NT2/D1 (cell line): ENCODE measurements at regions not wholly inside any gene's neighbourhood (a gene's known extent, or its start where the extent isn't known, plus 50 kb on each side); places are given as distances from the start of the nearest gene placed in this dataset.
"Not testable (repeated sequence)": the region's sequence is repeated elsewhere in the genome, so short reads cannot be mapped to it uniquely, and the experiment has no call there.

Source experiments
- SUZ12 ChIP-seq: IDR thresholded peaks from 2 replicates; pipeline ENCODE4 v1.6.1; 2011; ENCODE audit not compliant: insufficient read length, insufficient read depth; ENCODE audit errors: extremely low read depth
- YY1 ChIP-seq: IDR thresholded peaks from 2 replicates; pipeline ENCODE4 v1.6.1; 2011; ENCODE audit not compliant: insufficient read length, insufficient read depth
- ZNF274 ChIP-seq: IDR thresholded peaks from 2 replicates; pipeline ENCODE4 v1.6.1; 2011; ENCODE audit warnings: mild to moderate bottlenecking, low read depth, low read length

DNA sequence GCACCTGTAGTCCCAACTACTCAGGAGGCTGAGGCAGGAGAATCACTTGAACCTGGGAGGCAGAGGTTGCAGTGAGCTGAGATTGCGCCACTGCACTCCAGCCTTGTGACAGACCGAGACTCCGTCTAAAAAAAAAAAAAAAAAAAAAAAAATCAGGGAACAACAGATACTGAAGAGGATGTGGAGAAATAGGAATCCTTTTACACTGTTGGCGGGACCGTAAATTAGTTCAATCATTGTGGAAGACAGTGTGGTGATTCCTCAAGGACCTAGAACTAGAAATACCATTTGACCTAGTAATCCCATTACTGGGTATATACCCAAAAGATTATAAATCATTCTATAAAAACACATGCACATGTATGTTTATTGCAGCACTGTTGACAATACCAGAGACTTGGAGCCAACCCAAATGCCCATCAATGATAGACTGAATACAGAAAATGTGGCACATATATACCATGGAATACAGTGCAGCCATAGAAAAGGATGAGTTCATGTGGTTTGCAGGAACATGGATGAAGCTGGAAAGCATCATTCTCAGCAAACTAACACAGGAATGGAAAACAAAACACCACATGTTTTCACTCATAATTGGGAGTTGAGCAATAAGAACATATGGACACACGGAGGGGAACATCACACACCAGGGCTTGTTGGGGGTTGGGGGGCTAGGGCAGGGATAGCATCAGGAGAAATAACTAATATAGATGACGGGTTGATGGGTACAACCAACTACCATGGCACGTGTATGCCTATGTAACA is 200.4 kb downstream of the RFPL4B start:
- not testable (repeated sequence) for TF ChIP-seq YY1, ZNF274, SUZ12
